Lung (tissue), 11 donors: ENCODE measurements at regions not wholly inside any gene's neighbourhood (a gene's known extent, or its start where the extent isn't known, plus 50 kb on each side); places are given as distances from the start of the nearest gene placed in this dataset.
A peak's percentile ranks its signal among the peaks of the same experiment; 100 is the strongest.
"Not testable (repeated sequence)": the region's sequence is repeated elsewhere in the genome, so short reads cannot be mapped to it uniquely, and the experiment has no call there.

Experiments used
- ATAC-seq: fragments of 200-7000 bp; cut with Tn5 transposase; one replicate; pipeline ENCODE4 v1.9.1; 2020; ENCODE audit warnings: moderate number of reproducible peaks; ENCODE audit not compliant: insufficient read depth, low FRiP score
- DNase-seq, 3 donors: peaks; one replicate each; pipeline ENCODE4 v3.0.0-alpha.2; 2013 to 2017
- H3K27ac ChIP-seq, 2 donors: one replicate each; pipeline ENCODE4 v1.5.1; 2013; ENCODE audit warnings: mild to moderate bottlenecking in 2 of 2, moderate library complexity in 2 of 2, control low read depth in 1 of 2, inconsistent platforms in 1 of 2, low read depth in 1 of 2, low read length in 1 of 2
- H3K27me3 ChIP-seq, 3 donors: one replicate each; pipeline ENCODE4 v1.5.1; 2013; ENCODE audit warnings: low read length in 2 of 3; ENCODE audit not compliant: control insufficient read depth in 3 of 3, insufficient read depth in 3 of 3
- H3K36me3 ChIP-seq, 4 donors: one replicate each; pipeline ENCODE4 v1.5.1; 2013; ENCODE audit warnings: low read length in 4 of 4, mild to moderate bottlenecking in 1 of 4, moderate library complexity in 1 of 4; ENCODE audit not compliant: control insufficient read depth in 4 of 4, insufficient read depth in 4 of 4
- H3K4me1 ChIP-seq, 5 donors: one replicate each; pipeline ENCODE4 v1.5.1; 2013; ENCODE audit warnings: low read length in 5 of 5, mild to moderate bottlenecking in 2 of 5, moderate library complexity in 1 of 5; ENCODE audit not compliant: control insufficient read depth in 5 of 5, insufficient read depth in 5 of 5
- H3K4me3 ChIP-seq: one replicate; pipeline ENCODE4 v1.5.1; 2013; ENCODE audit warnings: mild to moderate bottlenecking, control low read depth, moderate library complexity
- H3K9ac ChIP-seq, 2 donors: one replicate each; pipeline ENCODE4 v1.5.1; 2013; ENCODE audit warnings: low read length in 2 of 2, control low read depth in 1 of 2; ENCODE audit not compliant: insufficient read depth in 1 of 2
- H3K9me3 ChIP-seq, 4 donors: one replicate each; pipeline ENCODE4 v1.5.1; 2013; ENCODE audit warnings: low read length in 3 of 4, mild to moderate bottlenecking in 1 of 4, moderate library complexity in 1 of 4; ENCODE audit not compliant: control insufficient read depth in 4 of 4, insufficient read depth in 3 of 4
- CTCF ChIP-seq: IDR thresholded peaks from 2 replicates; pipeline ENCODE4 v1.5.1; 2012; ENCODE audit warnings: mild to moderate bottlenecking; ENCODE audit errors: control extremely low read depth, extremely low read depth
- WGBS, 2 donors: extraction: QIAGEN DNeasy Blood & Tissue Kit; methylation state at CpG; one replicate each; pipeline ENCODE4 v1.1.7; 2013; 5-methylcytosine and 5-hydroxymethylcytosine counted together
- donor health status: control.
- donor health status: control.
- donor health status: Bipolar disorder and iron deficiency.
- donor health status: healthy.
- donor health status: DM: yes; HTN: yes; CAD: no.

GRCh38 chr5:1655496-1656270, 131.9 kb upstream of the LPCAT1 start:
- TF ChIP-seq CTCF, result no peak
- ATAC-seq, result no peak
- H3K9ac ChIP-seq, result no peak overlapping the region
- 88 to 94% methylated on average over 27 of the region's 27 CpGs for WGBS, 2 donors
- H3K4me3 ChIP-seq, result no peak overlapping the region
- H3K36me3 ChIP-seq, result no peaks in the 10 kb centered on the region
- peaks cover 0 to 41% (median 16%) of the 10 kb centered on the region in 3 donors for H3K27me3 ChIP-seq
- H3K4me1 ChIP-seq, result peaks cover 0 to 7% (median 1%) of the 10 kb centered on the region in 5 donors
- peaks cover 0 to 3% (median 0%) of the 10 kb centered on the region in 4 donors for H3K9me3 ChIP-seq
- DNase-seq, result no peak
- H3K27ac ChIP-seq, result no peak overlapping the region

- Histone ChIP-seq H3K27me3 (peaks cover 0 to 39% (median 16%) of the 10 kb centered on the region in 3 donors), H3K36me3 (no peaks in the 10 kb centered on the region), H3K4me3 (no peak overlapping the region), H3K9me3 (no peaks in the 10 kb centered on the region), H3K9ac (no peak overlapping the region), H3K27ac (no peak overlapping the region), H3K4me1 (peaks cover 0 to 7% (median 1%) of the 10 kb centered on the region in 5 donors)
- TF ChIP-seq CTCF, result no peak
- 70 to 74% methylated on average over 13 of the region's 13 CpGs for WGBS, 2 donors
- no peak for ATAC-seq
- DNase-seq, result no peak
Measured at GRCh38 chr5:1654786-1655495, 131.2 kb upstream of the LPCAT1 start.

GRCh38 chr5:1653698-1654651, 130.2 kb upstream of the LPCAT1 start:
- peaks cover 0 to 35% (median 11%) of the 10 kb centered on the region in 3 donors for H3K27me3 ChIP-seq
- H3K4me1 ChIP-seq, H3K9ac ChIP-seq, H3K9me3 ChIP-seq, H3K27ac ChIP-seq, H3K36me3 ChIP-seq, DNase-seq, H3K4me3 ChIP-seq: not testable (repeated sequence)
- ATAC-seq, result peak; percentile 88
- WGBS, 2 donors, result 8 to 13% methylated on average over 34 to 52 of the region's 60 CpGs
